NB4 (cell line): ENCODE measurements at regions not wholly inside any gene's neighbourhood (a gene's known extent, or its start where the extent isn't known, plus 50 kb on each side); places are given as distances from the start of the nearest gene placed in this dataset.

Source experiments
- DNase-seq: peaks from one replicate; pipeline ENCODE4 v3.0.0; 2010; ENCODE audit warnings: low read depth
- H3K4me3 ChIP-seq: one replicate; pipeline ENCODE4 v1.5.1; 2011; ENCODE audit warnings: mild to moderate bottlenecking, low read depth, low read length, moderate library complexity
- MYC ChIP-seq: IDR thresholded peaks from 2 replicates; pipeline ENCODE4 v1.6.1; 2011; ENCODE audit warnings: low read depth, low read length
- POLR2A ChIP-seq: IDR thresholded peaks from 2 replicates; pipeline ENCODE4 v1.6.1; 2011; ENCODE audit warnings: mild to moderate bottlenecking; ENCODE audit not compliant: insufficient read length; ENCODE audit errors: extremely low read depth
- TF ChIP-seq, protein P1 (sequence below): IDR thresholded peaks from 2 replicates; pipeline ENCODE4 v1.6.1; 2011; ENCODE audit warnings: low read depth, low read length
- TF ChIP-seq, protein P2 (sequence below): IDR thresholded peaks from one replicate; pipeline ENCODE4 v1.5.1; 2012; ENCODE audit warnings: low read depth, low read length

DNA sequence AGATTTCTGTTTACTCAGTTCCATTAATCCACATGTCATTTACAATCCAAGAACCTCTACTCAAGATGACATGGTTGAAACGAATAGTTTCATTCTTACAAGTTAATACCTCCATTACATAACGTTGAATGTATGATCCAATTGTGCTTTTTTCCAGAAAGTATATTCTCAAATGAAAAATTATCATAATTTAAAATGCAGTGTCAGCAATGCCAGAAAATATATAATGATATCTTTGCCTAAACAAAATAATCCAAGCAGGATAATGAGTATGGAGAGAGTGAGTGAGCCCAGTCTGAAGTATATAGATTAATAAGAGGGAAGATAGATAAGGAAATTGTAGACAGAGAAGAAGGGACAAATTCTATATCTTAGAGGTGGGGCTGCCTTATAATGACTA lies 505.0 kb downstream of the CENPC start:
- TF ChIP-seq POLR2A (no peak), MYC (no peak)
- TF ChIP-seq, protein P1, sequence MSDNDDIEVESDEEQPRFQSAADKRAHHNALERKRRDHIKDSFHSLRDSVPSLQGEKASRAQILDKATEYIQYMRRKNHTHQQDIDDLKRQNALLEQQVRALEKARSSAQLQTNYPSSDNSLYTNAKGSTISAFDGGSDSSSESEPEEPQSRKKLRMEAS: no peak
- TF ChIP-seq, protein P2, sequence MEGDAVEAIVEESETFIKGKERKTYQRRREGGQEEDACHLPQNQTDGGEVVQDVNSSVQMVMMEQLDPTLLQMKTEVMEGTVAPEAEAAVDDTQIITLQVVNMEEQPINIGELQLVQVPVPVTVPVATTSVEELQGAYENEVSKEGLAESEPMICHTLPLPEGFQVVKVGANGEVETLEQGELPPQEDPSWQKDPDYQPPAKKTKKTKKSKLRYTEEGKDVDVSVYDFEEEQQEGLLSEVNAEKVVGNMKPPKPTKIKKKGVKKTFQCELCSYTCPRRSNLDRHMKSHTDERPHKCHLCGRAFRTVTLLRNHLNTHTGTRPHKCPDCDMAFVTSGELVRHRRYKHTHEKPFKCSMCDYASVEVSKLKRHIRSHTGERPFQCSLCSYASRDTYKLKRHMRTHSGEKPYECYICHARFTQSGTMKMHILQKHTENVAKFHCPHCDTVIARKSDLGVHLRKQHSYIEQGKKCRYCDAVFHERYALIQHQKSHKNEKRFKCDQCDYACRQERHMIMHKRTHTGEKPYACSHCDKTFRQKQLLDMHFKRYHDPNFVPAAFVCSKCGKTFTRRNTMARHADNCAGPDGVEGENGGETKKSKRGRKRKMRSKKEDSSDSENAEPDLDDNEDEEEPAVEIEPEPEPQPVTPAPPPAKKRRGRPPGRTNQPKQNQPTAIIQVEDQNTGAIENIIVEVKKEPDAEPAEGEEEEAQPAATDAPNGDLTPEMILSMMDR: no peak
- DNase-seq: no peak
- no peak overlapping the region for H3K4me3 ChIP-seq

DNA sequence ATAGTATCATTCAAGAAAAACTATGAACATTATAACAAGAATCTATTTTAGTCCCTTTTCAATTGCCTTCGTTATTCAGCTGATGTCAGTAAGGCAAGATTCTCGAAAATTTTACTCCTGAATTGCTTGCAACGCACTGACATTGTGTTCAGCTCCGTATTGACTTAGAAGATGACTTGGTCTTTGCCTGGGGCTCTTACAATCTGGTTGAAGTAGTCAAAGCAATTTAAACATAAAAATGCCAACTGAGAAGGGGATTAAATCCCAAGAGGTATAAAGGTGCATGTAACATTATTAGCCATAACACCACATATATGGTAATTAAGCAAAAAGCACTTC lies 507.1 kb downstream of the CENPC start:
- no peak for DNase-seq
- H3K4me3 ChIP-seq: no peak overlapping the region
- TF ChIP-seq, protein P1: no peak
- TF ChIP-seq MYC (no peak), POLR2A (no peak)
- TF ChIP-seq, protein P2: no peak

DNA sequence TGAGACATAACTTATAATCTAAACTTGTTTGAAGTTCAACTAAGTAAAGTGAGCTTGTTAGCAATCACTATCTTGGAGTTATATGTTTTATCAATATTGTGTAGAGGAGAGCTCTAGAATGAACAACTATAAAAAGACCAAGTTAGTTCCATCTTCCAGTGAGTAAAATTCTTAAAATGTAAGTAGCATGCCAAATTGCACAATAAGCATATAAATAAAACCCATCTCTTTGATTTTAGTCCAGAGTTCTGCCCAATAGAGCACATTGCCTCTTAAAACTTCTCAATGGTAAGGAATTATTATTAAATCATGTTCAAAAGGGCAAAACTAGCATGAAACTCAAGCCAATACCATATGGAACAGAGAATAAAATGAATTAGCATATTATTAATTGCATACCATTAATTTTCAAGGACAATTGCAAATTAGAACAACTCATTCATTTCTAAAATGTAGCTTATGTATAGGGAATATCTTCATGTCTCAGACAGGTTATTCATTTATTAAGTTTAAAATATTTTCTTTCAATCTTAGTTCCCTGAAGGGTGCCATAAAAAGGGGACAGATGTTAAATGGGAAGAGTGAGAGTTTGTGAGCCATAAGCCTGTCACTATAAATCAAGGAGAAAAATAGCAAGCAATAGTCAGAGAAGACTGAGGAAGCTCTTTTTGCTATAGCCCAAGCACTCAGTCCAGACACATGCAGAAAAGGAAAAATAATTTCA lies 507.6 kb downstream of the CENPC start:
- TF ChIP-seq, protein P2: no peak
- TF ChIP-seq MYC: no peak
- TF ChIP-seq POLR2A: no peak
- TF ChIP-seq, protein P1: no peak
- DNase-seq: no peak
- no peak overlapping the region for H3K4me3 ChIP-seq

DNA sequence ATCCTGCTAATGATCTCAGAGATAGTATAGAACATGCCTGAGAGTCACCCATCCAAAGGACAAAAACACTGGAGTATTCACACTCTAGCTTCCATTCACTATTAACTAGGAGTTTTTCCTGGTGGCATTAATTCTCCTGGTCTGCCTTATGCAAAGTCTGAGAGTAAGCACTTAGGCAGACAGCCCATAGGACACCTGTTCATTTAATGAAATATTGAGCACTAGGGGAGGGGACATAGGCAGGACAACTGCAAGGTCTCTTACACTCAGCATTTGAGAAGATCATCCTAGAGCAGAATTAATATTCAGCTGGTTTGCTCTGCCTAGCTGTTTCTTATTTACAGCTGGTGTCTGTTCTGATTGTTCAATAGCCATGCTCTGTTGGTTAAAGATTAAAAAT lies 508.5 kb downstream of the CENPC start:
- H3K4me3 ChIP-seq: no peak overlapping the region
- no peak for DNase-seq
- TF ChIP-seq MYC: no peak
- TF ChIP-seq, protein P1: no peak
- TF ChIP-seq, protein P2: no peak
- TF ChIP-seq POLR2A: no peak

DNA sequence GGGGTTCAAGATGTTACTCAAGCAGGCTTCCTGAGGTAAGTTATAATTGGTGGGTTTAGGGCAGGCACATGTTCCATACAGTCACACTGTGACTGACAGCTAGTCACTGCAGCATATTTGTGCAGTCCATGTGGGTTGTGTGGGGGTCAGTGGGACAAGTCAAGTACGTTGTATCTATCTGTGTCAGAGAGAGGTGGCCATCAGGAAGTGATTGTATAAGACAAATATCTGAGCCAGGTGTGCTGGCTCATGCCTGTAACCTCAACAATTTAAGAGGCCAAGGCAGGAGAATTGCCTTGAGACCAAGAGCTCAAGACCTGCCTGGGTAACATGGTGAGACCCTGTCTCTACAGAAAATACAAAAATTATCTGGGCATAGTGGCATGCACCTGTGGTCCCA lies 509.3 kb downstream of the CENPC start:
- DNase-seq: no peak
- no peak overlapping the region for H3K4me3 ChIP-seq
- no peak for TF ChIP-seq MYC
- TF ChIP-seq, protein P1: no peak
- TF ChIP-seq, protein P2: no peak
- no peak for TF ChIP-seq POLR2A
